IPS-18a (cell line): ENCODE measurements at regions not wholly inside any gene's neighbourhood (a gene's known extent, or its start where the extent isn't known, plus 50 kb on each side); places are given as distances from the start of the nearest gene placed in this dataset.

Experiments
- H3K27ac ChIP-seq: one replicate; pipeline ENCODE4 v1.5.1; 2013; ENCODE audit warnings: low read length
- H3K27me3 ChIP-seq: one replicate; pipeline ENCODE4 v1.6.1; 2013; ENCODE audit warnings: mild to moderate bottlenecking, low read length; ENCODE audit not compliant: control insufficient read depth, insufficient read depth
- H3K36me3 ChIP-seq: one replicate; pipeline ENCODE4 v1.6.1; 2013; ENCODE audit warnings: low read depth, low read length; ENCODE audit not compliant: control insufficient read depth
- H3K4me1 ChIP-seq: one replicate; pipeline ENCODE4 v1.6.1; 2013; ENCODE audit warnings: low read depth, low read length; ENCODE audit not compliant: control insufficient read depth
- H3K4me3 ChIP-seq: one replicate; pipeline ENCODE4 v1.5.1; 2013; ENCODE audit warnings: low read length
- H3K9ac ChIP-seq: one replicate; pipeline ENCODE4 v1.6.1; 2013; ENCODE audit warnings: mild to moderate bottlenecking, low read length, moderate library complexity
- H3K9me3 ChIP-seq: one replicate; pipeline ENCODE4 v1.6.1; 2013; ENCODE audit warnings: low read depth, low read length; ENCODE audit not compliant: control insufficient read depth

DNA sequence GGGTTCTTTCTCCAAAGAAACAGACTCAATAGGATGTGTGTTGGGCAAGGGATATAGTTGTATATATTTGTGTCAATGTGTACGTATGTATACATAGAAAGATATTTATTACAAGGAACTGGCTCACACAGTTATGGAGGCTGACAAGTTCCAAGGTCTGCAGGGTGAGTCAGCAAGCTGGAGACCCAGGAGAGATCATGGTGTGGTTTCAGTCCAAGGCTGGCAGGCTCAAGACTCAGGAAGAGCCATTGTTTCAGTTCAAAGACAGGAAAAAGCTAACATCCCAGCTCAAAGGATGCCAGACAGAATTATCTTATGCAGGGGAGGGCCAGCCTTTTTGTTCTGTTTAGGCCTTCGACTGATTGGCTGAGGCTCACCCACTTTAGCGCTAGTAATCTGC is 89.9 kb upstream of the RALGAPA2 start:
- Histone ChIP-seq H3K4me3 (no peak overlapping the region), H3K4me1 (peaks cover 12% of the 10 kb centered on the region), H3K9ac (no peak overlapping the region)

DNA sequence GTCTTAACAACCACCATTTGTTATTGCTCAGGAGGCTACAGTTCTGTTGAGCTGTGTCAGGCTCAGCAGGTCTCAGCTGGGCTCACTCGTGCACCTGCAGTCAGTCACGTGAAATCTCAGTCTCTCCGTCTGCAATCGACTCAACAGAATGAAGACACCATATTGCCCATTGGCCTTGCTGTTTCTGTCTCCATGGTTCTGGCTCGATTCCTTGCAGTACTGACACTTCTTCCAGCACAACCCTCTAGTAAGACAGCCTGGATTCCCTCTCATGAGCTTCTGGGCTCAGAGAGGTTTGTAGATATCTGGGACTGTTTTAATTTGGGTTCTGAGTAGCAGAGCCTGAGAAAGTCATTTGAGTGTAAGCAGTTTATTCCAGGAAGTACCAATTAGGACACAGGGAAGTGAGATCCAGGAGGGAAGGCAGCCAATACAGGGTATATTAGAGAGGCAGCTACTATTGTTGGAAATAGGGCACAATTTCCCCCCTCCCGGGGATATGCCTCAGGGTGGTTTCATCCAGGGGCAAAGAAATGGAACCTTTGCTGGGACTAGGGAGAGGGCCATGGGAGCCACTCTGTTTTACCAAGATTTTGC is 87.4 kb upstream of the RALGAPA2 start:
- Histone ChIP-seq H3K4me3 (no peak overlapping the region), H3K9me3 (no peaks in the 10 kb centered on the region), H3K36me3 (no peaks in the 10 kb centered on the region), H3K27me3 (no peaks in the 10 kb centered on the region), H3K9ac (no peak overlapping the region), H3K27ac (no peak overlapping the region), H3K4me1 (no peaks in the 10 kb centered on the region)

More for the DNA sequence above, 89.9 kb upstream of the RALGAPA2 start:
- H3K9me3 ChIP-seq = no peaks in the 10 kb centered on the region
- no peaks in the 10 kb centered on the region for H3K36me3 ChIP-seq
- no peaks in the 10 kb centered on the region for H3K27me3 ChIP-seq
- H3K27ac ChIP-seq = no peak overlapping the region

DNA sequence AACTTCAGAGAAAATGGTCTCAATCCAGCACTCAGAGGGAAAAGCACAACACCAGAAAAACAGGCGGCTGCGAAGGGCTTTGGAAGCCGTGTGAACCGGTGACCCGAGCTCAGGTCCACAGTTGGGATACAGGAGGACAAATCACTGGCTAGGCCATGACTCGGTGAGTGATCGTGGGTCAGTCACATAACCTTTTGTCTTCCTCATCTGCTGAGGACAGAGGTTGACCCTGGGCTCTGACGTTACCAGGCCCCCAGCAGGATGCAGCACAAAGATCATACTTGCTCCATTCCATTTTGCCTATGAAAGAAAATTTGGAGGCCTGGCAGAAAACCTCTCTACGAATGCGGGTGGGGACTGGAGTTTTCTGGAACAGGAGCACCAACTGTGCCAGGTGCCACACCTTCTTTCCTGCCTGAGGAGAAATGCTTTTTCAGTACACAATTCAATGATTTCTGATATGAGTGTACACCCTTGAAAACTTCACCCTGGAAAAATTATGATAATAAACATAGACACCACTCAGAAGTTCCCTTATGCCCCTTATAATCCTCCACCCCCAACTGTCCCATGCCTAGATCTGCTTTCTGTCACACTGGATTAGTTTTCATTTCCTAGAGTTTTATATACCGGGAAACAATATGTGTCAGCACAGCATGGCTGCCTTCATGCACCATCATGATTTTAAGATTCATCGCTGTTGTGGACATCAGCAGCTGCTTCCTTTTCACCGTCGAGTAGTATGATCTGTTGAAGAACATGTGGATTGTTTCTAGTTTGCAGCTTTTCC is 85.3 kb upstream of the RALGAPA2 start:
- no peak overlapping the region for H3K27ac ChIP-seq

GRCh38 chr20:20796766-20797440 is 84.5 kb upstream of the RALGAPA2 start:
- Histone ChIP-seq H3K27me3 (no peaks in the 10 kb centered on the region), H3K27ac (no peak overlapping the region), H3K4me1 (no peaks in the 10 kb centered on the region), H3K9ac (no peak overlapping the region), H3K4me3 (no peak overlapping the region), H3K9me3 (no peaks in the 10 kb centered on the region), H3K36me3 (no peaks in the 10 kb centered on the region)

More for the DNA sequence above, 85.3 kb upstream of the RALGAPA2 start:
- Histone ChIP-seq H3K36me3 (no peaks in the 10 kb centered on the region), H3K9ac (no peak overlapping the region), H3K27me3 (no peaks in the 10 kb centered on the region), H3K9me3 (no peaks in the 10 kb centered on the region), H3K4me1 (no peaks in the 10 kb centered on the region), H3K4me3 (no peak overlapping the region)

DNA sequence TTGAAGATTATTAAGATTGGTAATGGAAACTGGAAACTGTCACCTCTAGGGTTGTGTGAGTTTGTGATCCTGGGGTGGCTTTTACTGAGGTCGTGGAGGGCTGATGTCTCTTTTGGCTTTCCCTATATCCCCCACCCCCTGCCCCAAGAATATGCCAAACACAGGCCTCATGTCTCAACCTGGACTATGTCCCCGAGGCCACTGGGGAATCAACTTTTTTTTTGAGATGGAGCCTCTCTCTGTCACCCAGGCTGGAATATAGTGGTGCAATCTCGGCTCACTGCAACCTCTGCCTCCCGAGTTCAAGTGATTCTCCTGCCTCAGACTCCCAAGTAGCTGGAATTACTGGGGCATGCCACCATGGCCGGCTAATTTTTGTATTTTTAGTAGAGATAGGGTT is 83.3 kb upstream of the RALGAPA2 start:
- Histone ChIP-seq H3K4me1 (no peaks in the 10 kb centered on the region), H3K36me3 (no peaks in the 10 kb centered on the region), H3K4me3 (no peak overlapping the region), H3K27me3 (no peaks in the 10 kb centered on the region), H3K9ac (no peak overlapping the region), H3K9me3 (no peaks in the 10 kb centered on the region), H3K27ac (no peak overlapping the region)

DNA sequence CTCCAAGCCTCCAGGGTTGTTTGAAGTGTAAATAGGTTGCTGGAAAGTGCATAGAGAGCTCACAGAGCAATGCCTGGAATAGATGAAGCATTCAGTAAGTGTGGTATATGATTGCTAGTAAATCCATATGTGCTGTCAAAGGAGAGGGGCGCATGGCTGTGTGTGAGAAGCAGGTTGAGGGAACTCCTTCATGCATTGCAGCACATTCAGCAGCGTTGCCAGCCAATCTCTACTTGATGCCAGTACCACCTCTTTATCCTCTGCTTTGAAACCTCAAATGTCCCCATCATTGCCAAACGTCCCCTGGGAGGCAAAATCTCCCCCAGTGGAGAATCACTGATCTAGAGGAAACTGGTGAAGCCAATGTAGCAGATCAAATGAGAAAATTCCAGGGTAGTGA is 82.7 kb upstream of the RALGAPA2 start:
- Histone ChIP-seq H3K9me3 (no peaks in the 10 kb centered on the region), H3K4me1 (no peaks in the 10 kb centered on the region), H3K36me3 (no peaks in the 10 kb centered on the region), H3K4me3 (no peak overlapping the region), H3K27me3 (no peaks in the 10 kb centered on the region), H3K27ac (no peak overlapping the region), H3K9ac (no peak overlapping the region)

- no peaks in the 10 kb centered on the region for H3K27me3 ChIP-seq
- H3K4me3 ChIP-seq = no peak overlapping the region
- H3K27ac ChIP-seq = no peak overlapping the region
- no peaks in the 10 kb centered on the region for H3K36me3 ChIP-seq
- no peaks in the 10 kb centered on the region for H3K9me3 ChIP-seq
- H3K4me1 ChIP-seq = no peaks in the 10 kb centered on the region
- H3K9ac ChIP-seq = no peak overlapping the region
Measured at GRCh38 chr20:20793591-20793990, 81.1 kb upstream of the RALGAPA2 start.

DNA sequence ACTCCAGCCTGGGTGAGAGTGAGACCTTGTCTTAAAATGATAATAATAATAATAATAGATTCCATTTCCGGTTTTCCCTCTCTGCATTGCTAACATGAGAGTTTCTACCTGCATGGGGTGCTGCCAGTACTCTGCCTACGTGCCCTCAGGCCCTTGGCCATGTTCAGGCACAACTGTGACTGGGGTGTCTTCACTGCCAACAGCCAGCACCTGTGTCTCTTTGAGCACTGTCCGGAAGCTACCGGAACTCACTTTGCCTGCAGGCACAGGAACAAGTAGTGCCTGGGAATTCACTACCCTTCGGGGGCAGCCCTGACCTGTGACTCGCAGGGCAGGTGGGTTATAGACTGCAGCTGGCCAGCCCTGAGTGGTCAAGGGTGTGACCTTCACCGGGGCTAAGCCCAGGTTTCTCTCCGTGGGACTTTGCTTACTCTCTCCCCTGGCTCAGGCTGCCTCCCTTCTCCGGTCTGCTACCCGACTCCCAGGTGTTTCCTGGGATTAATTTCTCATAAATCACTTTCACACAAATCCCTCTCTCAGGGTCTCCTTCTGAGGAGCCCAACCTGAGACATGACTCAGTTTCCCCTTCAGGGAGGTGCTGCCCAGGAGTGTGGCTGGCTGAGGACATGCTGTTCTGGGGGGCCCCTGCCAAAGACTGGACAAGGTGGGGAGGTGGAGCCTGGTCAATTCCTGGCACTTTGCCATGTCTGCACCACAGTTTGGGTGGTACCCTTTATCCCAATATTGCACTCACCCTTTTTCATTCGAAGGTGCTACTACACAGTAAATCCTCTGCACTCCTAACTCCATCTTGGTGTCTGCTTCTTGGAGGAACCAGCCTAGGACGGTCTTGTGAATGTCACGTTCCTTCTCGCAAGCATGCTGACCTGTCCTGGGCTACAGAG is 79.5 kb upstream of the RALGAPA2 start:
- Histone ChIP-seq H3K27me3 (no peaks in the 10 kb centered on the region), H3K4me1 (no peaks in the 10 kb centered on the region), H3K27ac (no peak overlapping the region), H3K4me3 (no peak overlapping the region), H3K36me3 (no peaks in the 10 kb centered on the region), H3K9ac (no peak overlapping the region), H3K9me3 (no peaks in the 10 kb centered on the region)

DNA sequence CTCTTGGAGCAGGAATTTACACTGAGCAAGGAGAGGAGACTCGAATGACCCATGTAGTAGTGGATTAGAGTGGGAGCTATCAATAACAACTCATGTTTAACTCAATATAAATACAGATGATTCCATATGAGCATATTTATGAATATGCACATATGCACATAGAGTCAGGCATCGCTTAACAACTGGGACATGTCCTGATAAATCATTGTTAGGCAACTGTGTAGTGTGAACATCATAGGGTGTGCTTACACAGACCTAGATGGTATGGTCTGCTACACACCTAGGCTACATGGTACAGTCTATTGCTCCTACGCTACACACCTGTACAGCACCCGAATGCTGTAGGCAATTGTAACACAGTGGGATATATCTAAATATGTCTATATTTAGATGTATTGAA is 75.9 kb upstream of the RALGAPA2 start:
- no peak overlapping the region for H3K27ac ChIP-seq
- H3K9ac ChIP-seq = no peak overlapping the region
- H3K27me3 ChIP-seq = no peaks in the 10 kb centered on the region
- no peaks in the 10 kb centered on the region for H3K9me3 ChIP-seq
- no peak overlapping the region for H3K4me3 ChIP-seq
- no peaks in the 10 kb centered on the region for H3K36me3 ChIP-seq
- no peaks in the 10 kb centered on the region for H3K4me1 ChIP-seq

DNA sequence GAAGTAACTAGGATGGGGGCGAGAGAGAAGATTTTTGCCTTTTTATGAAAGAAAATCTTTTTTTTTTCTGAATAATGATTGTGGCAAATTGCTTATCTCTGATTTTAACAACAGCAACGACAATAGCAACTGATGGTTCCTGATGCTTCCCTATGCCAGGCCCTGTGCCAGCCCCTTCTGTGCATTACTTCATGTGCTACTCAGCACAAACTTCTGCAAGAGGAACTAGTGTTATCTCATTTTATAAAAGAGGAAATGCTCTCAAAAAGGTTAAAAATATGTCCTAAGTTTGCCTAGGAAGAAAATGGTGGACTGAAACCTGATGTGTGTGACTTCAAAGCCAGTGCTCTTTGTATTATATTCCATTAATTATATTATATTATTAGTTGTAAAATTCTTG is 74.0 kb upstream of the RALGAPA2 start:
- Histone ChIP-seq H3K9me3 (no peaks in the 10 kb centered on the region), H3K27me3 (no peaks in the 10 kb centered on the region), H3K4me1 (no peaks in the 10 kb centered on the region), H3K9ac (no peak overlapping the region), H3K36me3 (no peaks in the 10 kb centered on the region), H3K4me3 (no peak overlapping the region), H3K27ac (no peak overlapping the region)

- Histone ChIP-seq H3K36me3 (no peaks in the 10 kb centered on the region), H3K9me3 (no peaks in the 10 kb centered on the region), H3K4me1 (no peaks in the 10 kb centered on the region), H3K4me3 (no peak overlapping the region), H3K27ac (no peak overlapping the region), H3K9ac (no peak overlapping the region), H3K27me3 (no peaks in the 10 kb centered on the region)
Measured at GRCh38 chr20:20785226-20785625, 72.8 kb upstream of the RALGAPA2 start.
